GM23338 (cell line): ENCODE measurements at regions not wholly inside any gene's neighbourhood (a gene's known extent, or its start where the extent isn't known, plus 50 kb on each side); places are given as distances from the start of the nearest gene placed in this dataset.

Experiments used
- ATAC-seq: fragments of 200-7000 bp; cut with Tn5 transposase; 3 replicates; pipeline ENCODE4 v1.9.1; 2020
- DNase-seq: peaks from one replicate; pipeline ENCODE4 v3.0.0-alpha.2; 2015; ENCODE audit warnings: low spot score
- H2AFZ ChIP-seq: fragments of 200-600 bp; sonication (generic); 2 replicates; pipeline ENCODE4 v1.8.0; 2016; ENCODE audit warnings: antibody characterized with exemption, mild to moderate bottlenecking, moderate library complexity
- H3F3A ChIP-seq: fragments of 200-600 bp; sonication (generic); replicated peaks from 2 replicates; pipeline ENCODE4 v1.8.0; 2017; ENCODE audit warnings: antibody characterized with exemption, mixed run types, low read depth
- H3K27ac ChIP-seq: fragments of 200-600 bp; sonication (generic); 2 replicates; pipeline ENCODE4 v1.6.1; 2016; ENCODE audit warnings: low read depth
- H3K27me3 ChIP-seq: fragments of 200-600 bp; sonication (generic); 2 replicates; pipeline ENCODE4 v1.8.0; 2016; ENCODE audit warnings: mild to moderate bottlenecking, mixed run types, moderate library complexity; ENCODE audit not compliant: insufficient read depth
- H3K36me3 ChIP-seq: fragments of 200-600 bp; sonication (generic); 2 replicates; pipeline ENCODE4 v1.8.0; 2016; ENCODE audit warnings: mild to moderate bottlenecking; ENCODE audit not compliant: insufficient read depth
- H3K4me1 ChIP-seq: fragments of 200-600 bp; sonication (generic); 2 replicates; pipeline ENCODE4 v1.8.0; 2016; ENCODE audit warnings: mild to moderate bottlenecking, moderate library complexity; ENCODE audit not compliant: insufficient read depth
- H3K4me2 ChIP-seq: fragments of 200-600 bp; sonication (generic); 2 replicates; pipeline ENCODE4 v1.7.1; 2017; ENCODE audit warnings: mixed run types
- H3K4me3 ChIP-seq: fragments of 200-600 bp; sonication (generic); 2 replicates; pipeline ENCODE4 v1.6.1; 2016; ENCODE audit warnings: mixed run types
- H3K79me2 ChIP-seq: fragments of 200-600 bp; sonication (generic); replicated peaks from 2 replicates; pipeline ENCODE4 v1.8.0; 2017; ENCODE audit warnings: mild to moderate bottlenecking; ENCODE audit not compliant: insufficient read depth
- H3K9me2 ChIP-seq: fragments of 200-600 bp; sonication (generic); 2 replicates; pipeline ENCODE4 v1.8.0; 2017; ENCODE audit not compliant: insufficient read depth
- H4K20me1 ChIP-seq: fragments of 200-600 bp; sonication (generic); replicated peaks from 2 replicates; pipeline ENCODE4 v1.8.0; 2017; ENCODE audit warnings: mild to moderate bottlenecking; ENCODE audit not compliant: insufficient read depth
- H3K27ac Mint-ChIP-seq: 2 replicates; pipeline ENCODE4 v1.8.0; 2020; ENCODE audit warnings: inconsistent platforms, mild to moderate bottlenecking, moderate library complexity, mixed read lengths
- H3K27me3 Mint-ChIP-seq: 3 replicates; pipeline ENCODE4 v1.8.0; 2022; ENCODE audit warnings: low read depth, mild to moderate bottlenecking, moderate library complexity, mixed read lengths, inconsistent platforms; ENCODE audit not compliant: insufficient read depth, poor library complexity
- H3K36me3 Mint-ChIP-seq: 3 replicates; pipeline ENCODE4 v1.8.0; 2021; ENCODE audit warnings: low read depth, mild to moderate bottlenecking, inconsistent platforms, moderate library complexity, mixed read lengths
- H3K4me1 Mint-ChIP-seq: 3 replicates; pipeline ENCODE4 v1.8.0; 2020; ENCODE audit warnings: mild to moderate bottlenecking, inconsistent platforms, mixed read lengths
- H3K4me3 Mint-ChIP-seq: 3 replicates; pipeline ENCODE4 v1.8.0; 2021; ENCODE audit warnings: moderate library complexity, mild to moderate bottlenecking, inconsistent platforms, mixed read lengths
- H3K9me3 Mint-ChIP-seq: 3 replicates; pipeline ENCODE4 v1.8.0; 2020; ENCODE audit warnings: moderate library complexity, mild to moderate bottlenecking, inconsistent platforms, mixed read lengths
- CREB1 ChIP-seq: fragments of 250-450 bp; sonication (Bioruptor Pico); IDR thresholded peaks from 2 replicates; pipeline ENCODE4 v1.5.0; 2020; ENCODE audit warnings: low read depth, mild to moderate bottlenecking, moderate library complexity
- EZH2 ChIP-seq: fragments of 200-600 bp; sonication (generic); IDR thresholded peaks from one replicate; pipeline ENCODE4 v1.8.0; 2017; ENCODE audit warnings: antibody characterized with exemption, mild to moderate bottlenecking, low read depth; ENCODE audit not compliant: unreplicated experiment
- EZH2phosphoT487 ChIP-seq: fragments of 200-600 bp; sonication (generic); IDR thresholded peaks from one replicate; pipeline ENCODE4 v1.8.1; 2018; ENCODE audit warnings: antibody characterized with exemption; ENCODE audit not compliant: unreplicated experiment
- JUNB ChIP-seq: IDR thresholded peaks from one replicate; pipeline ENCODE4 v1.6.1; 2016; ENCODE audit warnings: antibody characterized with exemption; ENCODE audit not compliant: unreplicated experiment
- NANOG ChIP-seq: IDR thresholded peaks from 2 replicates; pipeline ENCODE4 v1.6.1; 2016; ENCODE audit warnings: antibody characterized with exemption, borderline replicate concordance
- POLR2AphosphoS5 ChIP-seq: IDR thresholded peaks from 2 replicates; pipeline ENCODE4 v1.6.1; 2016; ENCODE audit warnings: antibody characterized with exemption, low read depth
- STAT1 ChIP-seq: IDR thresholded peaks from one replicate; pipeline ENCODE4 v1.6.1; 2016; ENCODE audit warnings: antibody characterized with exemption; ENCODE audit not compliant: unreplicated experiment
- ZNF114 ChIP-seq: fragments of 250-450 bp; sonication (Bioruptor Pico); IDR thresholded peaks from 2 replicates; pipeline ENCODE4 v1.5.0; 2020; ENCODE audit warnings: mild to moderate bottlenecking, moderate library complexity
- ZNF331 ChIP-seq: fragments of 250-450 bp; sonication (Bioruptor Pico); IDR thresholded peaks from 2 replicates; pipeline ENCODE4 v1.5.0; 2020; ENCODE audit warnings: low read depth, mild to moderate bottlenecking, moderate library complexity
- TF ChIP-seq, protein P1 (sequence below): IDR thresholded peaks from 2 replicates; pipeline ENCODE4 v1.6.1; 2016; ENCODE audit warnings: antibody characterized with exemption
- TF ChIP-seq, protein P2 (sequence below): fragments of 250-450 bp; sonication (Bioruptor Pico); IDR thresholded peaks from 2 replicates; pipeline ENCODE4 v1.5.0; 2020; ENCODE audit warnings: mild to moderate bottlenecking, moderate library complexity
- TF ChIP-seq, protein P3 (sequence below): IDR thresholded peaks from one replicate; pipeline ENCODE4 v1.6.1; 2018; ENCODE audit warnings: antibody characterized with exemption; ENCODE audit not compliant: unreplicated experiment
- TF ChIP-seq, protein P4 (sequence below), 2 experiments: fragments of 200-600 bp in 1 of 2; sonication (generic) in 1 of 2; conservative IDR thresholded peaks; 2 replicates each; pipeline versions ENCODE4 v1.5.1 to v1.6.1; 2016 to 2017; ENCODE audit warnings: antibody characterized with exemption in 2 of 2, low read depth in 2 of 2, mild to moderate bottlenecking in 2 of 2, moderate library complexity in 1 of 2

DNA sequence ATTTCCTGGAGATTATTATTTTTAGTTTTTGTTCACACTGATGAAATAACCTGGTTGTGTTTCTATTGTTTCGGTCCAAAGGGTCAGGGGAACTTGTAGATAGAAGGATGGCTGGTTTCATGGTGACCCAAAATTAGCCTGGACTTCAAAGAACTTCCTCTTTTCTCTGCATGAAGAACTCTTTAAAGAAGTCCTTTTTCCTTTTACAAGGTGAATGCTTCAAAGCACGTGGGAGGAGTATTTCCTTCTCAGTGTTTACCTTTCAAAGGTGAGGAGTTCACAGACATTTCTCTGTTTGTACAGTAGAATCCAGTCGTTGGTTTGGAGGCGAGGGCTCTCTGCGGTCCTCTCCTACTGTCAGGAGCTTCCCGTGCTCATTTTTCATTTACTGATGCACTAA is 561.7 kb downstream of the GATA3 start:
- H3K27me3 ChIP-seq, result no peaks in the 10 kb centered on the region
- TF ChIP-seq EZH2 (no peak), ZNF331 (CRISPR knock-in tag) (no peak), JUNB (no peak), STAT1 (no peak), NANOG (no peak), POLR2AphosphoS5 (no peak), CREB1 (CRISPR knock-in tag) (no peak), EZH2phosphoT487 (no peak), ZNF114 (CRISPR knock-in tag) (no peak)
- TF ChIP-seq, protein P1, sequence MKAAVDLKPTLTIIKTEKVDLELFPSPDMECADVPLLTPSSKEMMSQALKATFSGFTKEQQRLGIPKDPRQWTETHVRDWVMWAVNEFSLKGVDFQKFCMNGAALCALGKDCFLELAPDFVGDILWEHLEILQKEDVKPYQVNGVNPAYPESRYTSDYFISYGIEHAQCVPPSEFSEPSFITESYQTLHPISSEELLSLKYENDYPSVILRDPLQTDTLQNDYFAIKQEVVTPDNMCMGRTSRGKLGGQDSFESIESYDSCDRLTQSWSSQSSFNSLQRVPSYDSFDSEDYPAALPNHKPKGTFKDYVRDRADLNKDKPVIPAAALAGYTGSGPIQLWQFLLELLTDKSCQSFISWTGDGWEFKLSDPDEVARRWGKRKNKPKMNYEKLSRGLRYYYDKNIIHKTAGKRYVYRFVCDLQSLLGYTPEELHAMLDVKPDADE, result no peak
- TF ChIP-seq, protein P2, sequence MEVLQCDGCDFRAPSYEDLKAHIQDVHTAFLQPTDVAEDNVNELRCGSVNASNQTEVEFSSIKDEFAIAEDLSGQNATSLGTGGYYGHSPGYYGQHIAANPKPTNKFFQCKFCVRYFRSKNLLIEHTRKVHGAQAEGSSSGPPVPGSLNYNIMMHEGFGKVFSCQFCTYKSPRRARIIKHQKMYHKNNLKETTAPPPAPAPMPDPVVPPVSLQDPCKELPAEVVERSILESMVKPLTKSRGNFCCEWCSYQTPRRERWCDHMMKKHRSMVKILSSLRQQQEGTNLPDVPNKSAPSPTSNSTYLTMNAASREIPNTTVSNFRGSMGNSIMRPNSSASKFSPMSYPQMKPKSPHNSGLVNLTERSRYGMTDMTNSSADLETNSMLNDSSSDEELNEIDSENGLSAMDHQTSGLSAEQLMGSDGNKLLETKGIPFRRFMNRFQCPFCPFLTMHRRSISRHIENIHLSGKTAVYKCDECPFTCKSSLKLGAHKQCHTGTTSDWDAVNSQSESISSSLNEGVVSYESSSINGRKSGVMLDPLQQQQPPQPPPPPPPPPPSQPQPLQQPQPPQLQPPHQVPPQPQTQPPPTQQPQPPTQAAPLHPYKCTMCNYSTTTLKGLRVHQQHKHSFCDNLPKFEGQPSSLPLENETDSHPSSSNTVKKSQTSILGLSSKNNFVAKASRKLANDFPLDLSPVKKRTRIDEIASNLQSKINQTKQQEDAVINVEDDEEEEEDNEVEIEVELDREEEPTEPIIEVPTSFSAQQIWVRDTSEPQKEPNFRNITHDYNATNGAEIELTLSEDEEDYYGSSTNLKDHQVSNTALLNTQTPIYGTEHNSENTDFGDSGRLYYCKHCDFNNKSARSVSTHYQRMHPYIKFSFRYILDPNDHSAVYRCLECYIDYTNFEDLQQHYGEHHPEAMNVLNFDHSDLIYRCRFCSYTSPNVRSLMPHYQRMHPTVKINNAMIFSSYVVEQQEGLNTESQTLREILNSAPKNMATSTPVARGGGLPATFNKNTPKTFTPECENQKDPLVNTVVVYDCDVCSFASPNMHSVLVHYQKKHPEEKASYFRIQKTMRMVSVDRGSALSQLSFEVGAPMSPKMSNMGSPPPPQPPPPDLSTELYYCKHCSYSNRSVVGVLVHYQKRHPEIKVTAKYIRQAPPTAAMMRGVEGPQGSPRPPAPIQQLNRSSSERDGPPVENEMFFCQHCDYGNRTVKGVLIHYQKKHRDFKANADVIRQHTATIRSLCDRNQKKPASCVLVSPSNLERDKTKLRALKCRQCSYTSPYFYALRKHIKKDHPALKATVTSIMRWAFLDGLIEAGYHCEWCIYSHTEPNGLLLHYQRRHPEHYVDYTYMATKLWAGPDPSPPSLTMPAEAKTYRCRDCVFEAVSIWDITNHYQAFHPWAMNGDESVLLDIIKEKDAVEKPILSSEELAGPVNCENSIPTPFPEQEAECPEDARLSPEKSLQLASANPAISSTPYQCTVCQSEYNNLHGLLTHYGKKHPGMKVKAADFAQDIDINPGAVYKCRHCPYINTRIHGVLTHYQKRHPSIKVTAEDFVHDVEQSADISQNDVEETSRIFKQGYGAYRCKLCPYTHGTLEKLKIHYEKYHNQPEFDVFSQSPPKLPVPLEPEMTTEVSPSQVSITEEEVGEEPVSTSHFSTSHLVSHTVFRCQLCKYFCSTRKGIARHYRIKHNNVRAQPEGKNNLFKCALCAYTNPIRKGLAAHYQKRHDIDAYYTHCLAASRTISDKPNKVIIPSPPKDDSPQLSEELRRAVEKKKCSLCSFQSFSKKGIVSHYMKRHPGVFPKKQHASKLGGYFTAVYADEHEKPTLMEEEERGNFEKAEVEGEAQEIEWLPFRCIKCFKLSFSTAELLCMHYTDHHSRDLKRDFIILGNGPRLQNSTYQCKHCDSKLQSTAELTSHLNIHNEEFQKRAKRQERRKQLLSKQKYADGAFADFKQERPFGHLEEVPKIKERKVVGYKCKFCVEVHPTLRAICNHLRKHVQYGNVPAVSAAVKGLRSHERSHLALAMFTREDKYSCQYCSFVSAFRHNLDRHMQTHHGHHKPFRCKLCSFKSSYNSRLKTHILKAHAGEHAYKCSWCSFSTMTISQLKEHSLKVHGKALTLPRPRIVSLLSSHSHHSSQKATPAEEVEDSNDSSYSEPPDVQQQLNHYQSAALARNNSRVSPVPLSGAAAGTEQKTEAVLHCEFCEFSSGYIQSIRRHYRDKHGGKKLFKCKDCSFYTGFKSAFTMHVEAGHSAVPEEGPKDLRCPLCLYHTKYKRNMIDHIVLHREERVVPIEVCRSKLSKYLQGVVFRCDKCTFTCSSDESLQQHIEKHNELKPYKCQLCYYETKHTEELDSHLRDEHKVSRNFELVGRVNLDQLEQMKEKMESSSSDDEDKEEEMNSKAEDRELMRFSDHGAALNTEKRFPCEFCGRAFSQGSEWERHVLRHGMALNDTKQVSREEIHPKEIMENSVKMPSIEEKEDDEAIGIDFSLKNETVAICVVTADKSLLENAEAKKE (CRISPR knock-in tag), result no peak
- TF ChIP-seq, protein P3, sequence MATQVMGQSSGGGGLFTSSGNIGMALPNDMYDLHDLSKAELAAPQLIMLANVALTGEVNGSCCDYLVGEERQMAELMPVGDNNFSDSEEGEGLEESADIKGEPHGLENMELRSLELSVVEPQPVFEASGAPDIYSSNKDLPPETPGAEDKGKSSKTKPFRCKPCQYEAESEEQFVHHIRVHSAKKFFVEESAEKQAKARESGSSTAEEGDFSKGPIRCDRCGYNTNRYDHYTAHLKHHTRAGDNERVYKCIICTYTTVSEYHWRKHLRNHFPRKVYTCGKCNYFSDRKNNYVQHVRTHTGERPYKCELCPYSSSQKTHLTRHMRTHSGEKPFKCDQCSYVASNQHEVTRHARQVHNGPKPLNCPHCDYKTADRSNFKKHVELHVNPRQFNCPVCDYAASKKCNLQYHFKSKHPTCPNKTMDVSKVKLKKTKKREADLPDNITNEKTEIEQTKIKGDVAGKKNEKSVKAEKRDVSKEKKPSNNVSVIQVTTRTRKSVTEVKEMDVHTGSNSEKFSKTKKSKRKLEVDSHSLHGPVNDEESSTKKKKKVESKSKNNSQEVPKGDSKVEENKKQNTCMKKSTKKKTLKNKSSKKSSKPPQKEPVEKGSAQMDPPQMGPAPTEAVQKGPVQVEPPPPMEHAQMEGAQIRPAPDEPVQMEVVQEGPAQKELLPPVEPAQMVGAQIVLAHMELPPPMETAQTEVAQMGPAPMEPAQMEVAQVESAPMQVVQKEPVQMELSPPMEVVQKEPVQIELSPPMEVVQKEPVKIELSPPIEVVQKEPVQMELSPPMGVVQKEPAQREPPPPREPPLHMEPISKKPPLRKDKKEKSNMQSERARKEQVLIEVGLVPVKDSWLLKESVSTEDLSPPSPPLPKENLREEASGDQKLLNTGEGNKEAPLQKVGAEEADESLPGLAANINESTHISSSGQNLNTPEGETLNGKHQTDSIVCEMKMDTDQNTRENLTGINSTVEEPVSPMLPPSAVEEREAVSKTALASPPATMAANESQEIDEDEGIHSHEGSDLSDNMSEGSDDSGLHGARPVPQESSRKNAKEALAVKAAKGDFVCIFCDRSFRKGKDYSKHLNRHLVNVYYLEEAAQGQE, result no peak
- TF ChIP-seq, protein P4, sequence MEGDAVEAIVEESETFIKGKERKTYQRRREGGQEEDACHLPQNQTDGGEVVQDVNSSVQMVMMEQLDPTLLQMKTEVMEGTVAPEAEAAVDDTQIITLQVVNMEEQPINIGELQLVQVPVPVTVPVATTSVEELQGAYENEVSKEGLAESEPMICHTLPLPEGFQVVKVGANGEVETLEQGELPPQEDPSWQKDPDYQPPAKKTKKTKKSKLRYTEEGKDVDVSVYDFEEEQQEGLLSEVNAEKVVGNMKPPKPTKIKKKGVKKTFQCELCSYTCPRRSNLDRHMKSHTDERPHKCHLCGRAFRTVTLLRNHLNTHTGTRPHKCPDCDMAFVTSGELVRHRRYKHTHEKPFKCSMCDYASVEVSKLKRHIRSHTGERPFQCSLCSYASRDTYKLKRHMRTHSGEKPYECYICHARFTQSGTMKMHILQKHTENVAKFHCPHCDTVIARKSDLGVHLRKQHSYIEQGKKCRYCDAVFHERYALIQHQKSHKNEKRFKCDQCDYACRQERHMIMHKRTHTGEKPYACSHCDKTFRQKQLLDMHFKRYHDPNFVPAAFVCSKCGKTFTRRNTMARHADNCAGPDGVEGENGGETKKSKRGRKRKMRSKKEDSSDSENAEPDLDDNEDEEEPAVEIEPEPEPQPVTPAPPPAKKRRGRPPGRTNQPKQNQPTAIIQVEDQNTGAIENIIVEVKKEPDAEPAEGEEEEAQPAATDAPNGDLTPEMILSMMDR (conservative IDR thresholded peaks at IDR 0.05; ENCODE audit: low read depth in 2 of 2), result no peak
- DNase-seq (no peak), ATAC-seq (no peak)
- H3F3A ChIP-seq, result no peaks in the 10 kb centered on the region
- H3K9me2 ChIP-seq, result peaks cover 5% of the 10 kb centered on the region
- no peak overlapping the region for H2AFZ ChIP-seq
- Mint-ChIP-seq H3K9me3 (peaks cover 6% of the 10 kb centered on the region), H3K27me3 (no peaks in the 10 kb centered on the region), H3K4me1 (no peaks in the 10 kb centered on the region), H3K36me3 (peaks cover 5% of the 10 kb centered on the region; the same call in 2 of the 3 replicates), H3K4me3 (no peak overlapping the region), H3K27ac (no peak overlapping the region)
- H3K36me3 ChIP-seq, result no peaks in the 10 kb centered on the region
- no peaks in the 10 kb centered on the region for H3K4me1 ChIP-seq
- no peak overlapping the region for H3K27ac ChIP-seq
- H3K79me2 ChIP-seq, result no peaks in the 10 kb centered on the region
- H4K20me1 ChIP-seq, result no peaks in the 10 kb centered on the region
- no peak overlapping the region for H3K4me3 ChIP-seq
- no peak overlapping the region for H3K4me2 ChIP-seq
